GM18498 (cell line): ENCODE measurements at regions not wholly inside any gene's neighbourhood (a gene's known extent, or its start where the extent isn't known, plus 50 kb on each side); places are given as distances from the start of the nearest gene placed in this dataset.

ENCODE experiments used
- ATAC-seq: cut with Tn5 transposase; IDR thresholded peaks from one replicate; pipeline ENCODE4 v1.9.1; 2021; ENCODE audit warnings: mild to moderate bottlenecking, moderate library complexity; ENCODE audit not compliant: unreplicated experiment

- ATAC-seq = no peak
These were observed 80.1 kb upstream of the TYRP1 start for GRCh38 chr9:12613071-12613470.

DNA sequence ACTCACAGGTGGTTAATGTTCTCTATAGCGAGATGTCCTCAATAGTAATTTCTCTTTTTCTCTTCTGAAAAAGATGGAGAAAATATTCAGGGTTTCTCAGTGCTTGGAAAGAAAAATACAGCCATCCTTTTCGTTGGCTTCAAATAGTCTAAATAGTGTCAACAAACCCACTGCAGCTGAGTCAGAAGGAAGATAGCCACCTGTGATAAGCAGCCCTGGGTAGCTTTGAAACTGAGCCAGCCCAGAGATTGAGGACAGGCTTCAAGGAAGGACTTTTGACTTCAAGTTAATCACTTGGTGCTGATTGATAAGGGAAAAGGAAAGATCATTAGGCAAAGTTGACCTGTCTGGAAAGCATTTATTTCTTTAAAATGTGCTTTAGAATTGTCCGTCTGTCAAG lies 78.7 kb upstream of the TYRP1 start:
- no peak for ATAC-seq

DNA sequence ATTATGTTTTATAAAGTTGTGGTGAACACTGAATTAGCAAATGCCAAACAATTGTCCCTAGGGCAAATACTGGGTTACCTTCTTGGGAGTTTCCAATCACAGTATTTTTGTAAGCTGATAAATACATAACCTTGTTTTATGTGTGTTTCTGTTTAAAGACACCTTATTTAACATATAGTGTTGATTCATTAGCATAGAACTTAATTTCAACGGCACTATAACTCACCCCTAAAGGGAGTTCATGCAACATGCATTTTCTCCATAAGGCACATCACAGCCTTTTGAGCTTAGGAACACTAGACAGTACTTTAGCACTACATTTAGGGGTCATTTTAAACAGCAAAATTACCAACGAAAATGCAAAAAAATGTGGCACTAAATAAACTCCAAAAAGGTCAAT lies 74.2 kb upstream of the TYRP1 start:
- no peak for ATAC-seq

DNA sequence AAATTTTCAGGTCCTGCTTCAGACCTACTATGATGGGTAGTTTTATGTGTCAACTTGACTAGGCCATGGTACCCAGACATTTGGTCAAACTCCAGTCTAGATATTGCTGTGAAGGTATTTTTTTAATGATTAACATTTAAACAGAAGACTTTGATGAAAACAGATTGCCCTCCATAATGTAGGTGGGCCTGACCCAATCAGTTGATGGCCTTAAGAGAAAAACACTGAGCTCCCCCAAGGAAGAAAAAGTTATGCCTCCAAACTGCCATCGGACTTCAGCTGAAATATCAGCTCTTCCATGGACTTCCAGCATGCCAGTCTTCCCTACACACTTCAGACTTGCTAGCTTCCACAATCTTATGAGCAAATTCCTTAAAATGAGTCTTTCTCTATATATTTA lies 67.3 kb upstream of the TYRP1 start:
- ATAC-seq = no peak

DNA sequence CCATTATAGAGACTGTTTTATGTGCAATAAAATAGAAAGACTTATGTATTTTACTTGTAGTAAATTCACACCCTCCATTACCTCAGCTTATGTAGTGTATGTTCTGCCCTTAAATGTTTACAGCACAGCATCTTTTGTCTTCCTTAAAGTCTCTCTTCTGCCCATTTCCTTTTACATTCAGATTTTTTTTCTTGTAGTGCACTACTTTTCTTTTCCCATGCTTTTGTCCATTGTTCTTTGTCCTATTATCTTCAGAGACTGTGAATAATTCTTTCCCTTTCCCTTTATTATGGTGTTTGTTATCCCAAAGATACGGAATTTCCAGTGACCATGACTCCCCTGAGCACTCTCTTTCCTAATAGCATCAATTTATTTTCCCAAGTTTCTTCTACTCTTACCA lies 66.1 kb upstream of the TYRP1 start:
- no peak for ATAC-seq

DNA sequence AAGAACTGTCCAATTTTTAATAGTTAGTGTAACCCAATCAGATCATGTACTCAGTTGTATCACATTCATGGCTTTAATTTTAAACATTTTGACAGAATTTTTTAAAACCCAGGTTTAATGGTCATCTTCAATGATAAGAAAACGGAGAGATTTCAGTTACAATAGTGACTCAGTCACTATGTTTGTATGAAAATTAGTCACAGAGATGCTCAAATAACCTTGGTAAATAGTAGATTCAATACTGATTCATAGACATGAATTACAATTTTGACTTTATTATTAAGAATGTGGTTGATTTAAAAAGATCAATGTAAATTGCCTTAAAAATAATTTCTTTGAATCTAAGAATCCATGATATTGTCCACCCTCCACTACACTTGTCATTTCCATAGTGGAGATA lies 64.6 kb upstream of the TYRP1 start:
- no peak for ATAC-seq

- ATAC-seq = no peak
These were observed 64.1 kb upstream of the TYRP1 start for GRCh38 chr9:12629067-12629466.

DNA sequence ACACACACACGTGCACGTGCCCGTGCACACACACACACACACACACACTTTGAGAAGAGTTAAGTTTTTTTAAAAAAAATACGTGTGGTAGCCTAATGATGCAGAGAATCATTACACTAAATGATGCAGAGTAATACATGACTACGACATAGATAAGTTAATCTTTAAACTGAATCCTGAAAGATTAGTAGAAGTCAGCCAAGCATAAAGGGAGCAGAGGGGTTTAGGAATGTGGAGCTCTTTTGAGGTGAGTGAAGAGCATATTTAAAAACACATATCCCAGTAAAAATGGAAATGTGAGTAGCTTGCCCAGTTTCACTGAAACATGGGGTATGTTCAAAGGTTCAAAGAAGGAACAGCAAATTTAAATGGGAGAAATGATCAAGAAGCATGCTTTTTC lies 61.3 kb upstream of the TYRP1 start:
- ATAC-seq = no peak

GRCh38 chr9:12633016-12633765 lies 60.0 kb upstream of the TYRP1 start:
- no peak for ATAC-seq

DNA sequence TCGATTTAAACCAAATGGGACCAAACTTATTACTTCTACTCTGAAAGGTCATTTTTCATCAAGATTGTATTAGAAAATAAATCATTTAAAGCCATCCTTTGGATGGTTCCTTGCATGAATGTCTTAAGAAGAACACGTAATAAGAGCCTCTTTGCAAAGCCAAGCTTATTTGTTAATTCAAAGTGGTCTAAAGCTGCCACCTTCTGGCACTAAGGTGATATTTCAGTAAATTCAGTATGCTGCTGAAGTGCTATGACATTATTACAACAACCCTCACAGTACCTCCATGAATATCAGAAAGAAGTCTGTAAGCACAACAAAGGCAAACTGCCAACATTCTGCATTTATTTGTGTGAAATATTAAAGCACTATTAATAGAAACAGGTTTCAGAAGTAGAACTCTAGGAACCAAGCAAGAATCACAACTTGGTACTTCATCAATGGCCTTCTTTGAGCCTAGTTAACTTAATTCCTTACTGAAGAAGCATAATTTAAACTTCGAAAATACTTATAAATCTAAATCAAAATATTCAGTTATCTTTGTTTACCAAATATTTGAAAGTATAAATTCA lies 53.1 kb upstream of the TYRP1 start:
- no peak for ATAC-seq

DNA sequence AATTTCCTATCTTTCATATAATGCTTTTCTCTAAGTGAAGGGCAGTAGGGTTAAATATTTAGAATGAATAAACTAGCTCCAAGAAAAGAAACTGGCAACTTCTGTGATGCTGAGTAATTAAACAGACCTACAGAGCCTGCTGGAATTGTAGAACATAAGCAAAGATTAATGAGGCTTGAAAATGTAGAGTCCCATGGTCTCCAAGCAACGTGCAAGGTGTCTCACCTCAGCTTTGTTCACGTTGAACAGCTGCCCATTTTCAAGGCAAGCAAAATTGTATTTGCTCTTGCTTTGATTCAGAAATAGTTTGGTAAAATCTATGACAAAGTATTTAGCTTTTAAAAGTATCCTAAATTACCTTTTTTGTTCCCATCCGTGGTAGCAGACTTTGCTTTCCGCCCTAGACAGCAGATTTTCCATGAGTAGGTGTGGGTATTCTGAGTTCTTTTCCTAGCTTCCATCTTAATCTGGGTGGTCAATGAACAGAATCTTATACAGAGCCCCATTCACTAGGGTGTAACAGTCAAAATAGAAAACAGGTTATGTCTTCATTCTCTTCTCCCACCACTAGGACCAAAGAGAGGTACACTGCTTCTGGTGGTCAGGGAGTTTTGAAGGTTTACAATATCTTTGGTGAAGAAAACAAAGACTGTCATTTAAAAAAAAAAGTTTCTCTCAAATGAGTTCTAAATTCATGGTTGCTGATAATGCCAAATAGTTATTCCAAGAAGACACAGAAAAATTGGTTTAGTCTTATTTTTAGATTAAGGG lies 52.1 kb upstream of the TYRP1 start:
- ATAC-seq = no peak
